ENCODE measurements at regions not wholly inside any gene's neighbourhood (a gene's known extent, or its start where the extent isn't known, plus 50 kb on each side); places are given as distances from the start of the nearest gene placed in this dataset.

DNA sequence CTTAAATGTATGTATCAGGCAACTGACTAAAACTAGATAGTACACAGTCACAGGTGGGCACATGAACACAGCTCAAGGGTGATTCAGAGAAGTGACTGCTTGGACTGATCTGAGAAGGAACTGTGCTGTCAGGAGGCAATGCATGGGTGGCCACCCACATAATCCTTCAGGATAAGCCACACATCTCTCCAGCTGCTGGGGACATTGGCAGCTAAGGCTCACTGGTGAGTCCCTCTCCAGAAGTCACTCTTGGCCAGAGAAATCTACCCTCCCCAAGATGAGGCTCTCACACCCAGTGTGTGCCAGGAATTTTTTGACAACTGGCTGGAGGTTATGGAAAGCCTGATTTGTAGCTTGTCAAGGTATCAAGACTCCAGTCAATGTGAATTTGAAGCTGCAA, 302.4 kb upstream of the NEBL start:
- Histone ChIP-seq H2AK5ac (ENCODE audit: low read depth, low read length) (no peak overlapping the region), H2BK5ac (ENCODE audit: low read length) (no peak overlapping the region), H3K23ac (ENCODE audit: low read depth, low read length, poor library complexity) (no peak overlapping the region)

GRCh38 chr10:21197838-21198237, 300.7 kb upstream of the NEBL start:
- Histone ChIP-seq H3K14ac (ENCODE audit: low read length) (no peak overlapping the region), H3K27ac (replicated peaks; ENCODE audit: low read length) (no peak overlapping the region), H2AFZ (ENCODE audit: low read length) (no peak overlapping the region), H3K79me1 (ENCODE audit: low read depth, low read length) (no peaks in the 10 kb centered on the region), H3K27me3 (ENCODE audit: control insufficient read depth in 3 of 3, insufficient read depth in 3 of 3, low read depth in 1 of 3, low read length in 3 of 3) (no peaks in the 10 kb centered on the region), H4K8ac (ENCODE audit: low read depth, low read length) (no peak overlapping the region), H3K23ac (ENCODE audit: low read depth, low read length, poor library complexity) (no peak overlapping the region), H3K4ac (ENCODE audit: low read length) (no peak overlapping the region), H3K4me1 (ENCODE audit: control insufficient read depth in 2 of 2, insufficient read depth in 1 of 2, low read depth in 1 of 2, low read length in 2 of 2) (no peaks in the 10 kb centered on the region), H4K91ac (ENCODE audit: low read depth, low read length, poor library complexity) (no peak overlapping the region), H3K9me3 (replicated peaks in 1 of 2; ENCODE audit: control insufficient read depth in 2 of 2, insufficient read depth in 1 of 2, low read depth in 1 of 2, low read length in 2 of 2) (peaks cover 5 to 10% of the 10 kb centered on the region in 2 donors), H2BK120ac (ENCODE audit: low read depth, low read length) (no peak overlapping the region), H3K9ac (ENCODE audit: low read depth, low read length, poor library complexity) (no peak overlapping the region), H2BK12ac (ENCODE audit: low read length) (no peak overlapping the region), H2BK15ac (ENCODE audit: low read length) (no peak overlapping the region), H3K4me3 (ENCODE audit: low read length in 2 of 2) (no peak overlapping the region), H2AK5ac (ENCODE audit: low read depth, low read length) (no peak overlapping the region), H2BK5ac (ENCODE audit: low read length) (no peak overlapping the region), H3K18ac (ENCODE audit: low read length) (no peak overlapping the region), H3K4me2 (ENCODE audit: insufficient read depth, low read length, poor library complexity, severe bottlenecking) (no peak overlapping the region), H3K36me3 (replicated peaks in 1 of 2; ENCODE audit: control insufficient read depth in 2 of 2, insufficient read depth in 2 of 2, low read length in 2 of 2) (no peaks in the 10 kb centered on the region)
- WGBS, 2 donors (ENCODE audit: extremely low coverage in 2 of 2, insufficient read length in 2 of 2, insufficient replicate concordance in 1 of 2): no CpG with 5 or more reads among the region's 3 CpGs
- no peak for DNase-seq (ENCODE audit: low spot score)

More for the DNA sequence above, 302.4 kb upstream of the NEBL start:
- Histone ChIP-seq H3K36me3 (replicated peaks in 1 of 2; ENCODE audit: control insufficient read depth in 2 of 2, insufficient read depth in 2 of 2, low read length in 2 of 2) (no peaks in the 10 kb centered on the region), H2BK120ac (ENCODE audit: low read depth, low read length) (no peak overlapping the region), H3K4me3 (ENCODE audit: low read length in 2 of 2) (no peak overlapping the region), H2BK12ac (ENCODE audit: low read length) (no peak overlapping the region), H3K4me2 (ENCODE audit: insufficient read depth, low read length, poor library complexity, severe bottlenecking) (no peak overlapping the region), H4K91ac (ENCODE audit: low read depth, low read length, poor library complexity) (no peak overlapping the region), H3K27ac (replicated peaks; ENCODE audit: low read length) (no peak overlapping the region), H3K4me1 (ENCODE audit: control insufficient read depth in 2 of 2, insufficient read depth in 1 of 2, low read depth in 1 of 2, low read length in 2 of 2) (no peaks in the 10 kb centered on the region), H3K4ac (ENCODE audit: low read length) (no peak overlapping the region), H3K79me1 (ENCODE audit: low read depth, low read length) (no peaks in the 10 kb centered on the region), H3K14ac (ENCODE audit: low read length) (no peak overlapping the region), H3K9me3 (replicated peaks in 1 of 2; ENCODE audit: control insufficient read depth in 2 of 2, insufficient read depth in 1 of 2, low read depth in 1 of 2, low read length in 2 of 2) (peaks cover 5 to 10% of the 10 kb centered on the region in 2 donors), H3K18ac (ENCODE audit: low read length) (no peak overlapping the region), H3K27me3 (ENCODE audit: control insufficient read depth in 3 of 3, insufficient read depth in 3 of 3, low read depth in 1 of 3, low read length in 3 of 3) (no peaks in the 10 kb centered on the region), H2AFZ (ENCODE audit: low read length) (no peak overlapping the region), H4K8ac (ENCODE audit: low read depth, low read length) (no peak overlapping the region), H2BK15ac (ENCODE audit: low read length) (no peak overlapping the region), H3K9ac (ENCODE audit: low read depth, low read length, poor library complexity) (no peak overlapping the region)
- no peak for DNase-seq (ENCODE audit: low spot score)

GRCh38 chr10:21196822-21197395, 299.8 kb upstream of the NEBL start:
- Histone ChIP-seq H2AFZ (ENCODE audit: low read length) (no peak overlapping the region), H2BK5ac (ENCODE audit: low read length) (no peak overlapping the region), H3K4me3 (ENCODE audit: low read length in 2 of 2) (no peak overlapping the region), H2BK12ac (ENCODE audit: low read length) (no peak overlapping the region), H3K4ac (ENCODE audit: low read length) (no peak overlapping the region), H3K79me1 (ENCODE audit: low read depth, low read length) (no peaks in the 10 kb centered on the region), H3K27ac (replicated peaks; ENCODE audit: low read length) (no peak overlapping the region), H3K27me3 (ENCODE audit: control insufficient read depth in 3 of 3, insufficient read depth in 3 of 3, low read depth in 1 of 3, low read length in 3 of 3) (no peaks in the 10 kb centered on the region), H2BK120ac (ENCODE audit: low read depth, low read length) (no peak overlapping the region), H2BK15ac (ENCODE audit: low read length) (no peak overlapping the region), H2AK5ac (ENCODE audit: low read depth, low read length) (no peak overlapping the region), H3K18ac (ENCODE audit: low read length) (no peak overlapping the region), H3K14ac (ENCODE audit: low read length) (no peak overlapping the region), H3K4me1 (ENCODE audit: control insufficient read depth in 2 of 2, insufficient read depth in 1 of 2, low read depth in 1 of 2, low read length in 2 of 2) (no peaks in the 10 kb centered on the region), H4K8ac (ENCODE audit: low read depth, low read length) (no peak overlapping the region), H3K36me3 (replicated peaks in 1 of 2; ENCODE audit: control insufficient read depth in 2 of 2, insufficient read depth in 2 of 2, low read length in 2 of 2) (no peaks in the 10 kb centered on the region), H4K91ac (ENCODE audit: low read depth, low read length, poor library complexity) (no peak overlapping the region), H3K9ac (ENCODE audit: low read depth, low read length, poor library complexity) (no peak overlapping the region), H3K4me2 (ENCODE audit: insufficient read depth, low read length, poor library complexity, severe bottlenecking) (no peak overlapping the region), H3K23ac (ENCODE audit: low read depth, low read length, poor library complexity) (no peak overlapping the region), H3K9me3 (replicated peaks in 1 of 2; ENCODE audit: control insufficient read depth in 2 of 2, insufficient read depth in 1 of 2, low read depth in 1 of 2, low read length in 2 of 2) (peaks cover 5 to 10% of the 10 kb centered on the region in 2 donors)
- no CpG with 5 or more reads among the region's 5 CpGs for WGBS, 2 donors (ENCODE audit: extremely low coverage in 2 of 2, insufficient read length in 2 of 2, insufficient replicate concordance in 1 of 2)
- DNase-seq (ENCODE audit: low spot score): no peak

DNA sequence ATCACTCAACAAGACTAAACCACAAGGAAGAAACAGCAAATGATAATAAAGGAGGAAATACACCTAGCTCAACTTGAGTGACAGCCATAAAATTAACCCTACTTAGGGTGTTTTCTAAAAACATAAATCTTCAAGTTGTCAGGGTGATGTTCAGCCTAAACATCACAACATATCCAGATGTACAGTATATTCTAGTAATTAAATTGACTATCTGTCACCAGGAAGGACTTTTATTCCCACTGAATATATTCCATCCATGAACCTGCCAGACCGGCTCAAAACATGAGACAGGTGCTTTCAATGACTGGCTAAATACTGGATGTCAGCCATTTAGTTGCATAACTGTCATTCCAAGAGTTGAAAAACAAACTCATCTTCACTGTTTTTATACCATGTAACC, 298.1 kb upstream of the NEBL start:
- Histone ChIP-seq H3K4me3 (ENCODE audit: low read length in 2 of 2) (no peak overlapping the region), H3K27ac (replicated peaks; ENCODE audit: low read length) (no peak overlapping the region)

More for the DNA sequence above, 298.1 kb upstream of the NEBL start:
- WGBS, 2 donors (ENCODE audit: extremely low coverage in 2 of 2, insufficient read length in 2 of 2, insufficient replicate concordance in 1 of 2): no CpG with 5 or more reads among the region's 1 CpG
- H2BK12ac ChIP-seq (ENCODE audit: low read length): no peak overlapping the region
- no peaks in the 10 kb centered on the region for H3K27me3 ChIP-seq (ENCODE audit: control insufficient read depth in 3 of 3, insufficient read depth in 3 of 3, low read depth in 1 of 3, low read length in 3 of 3)
- peaks cover 5 to 10% of the 10 kb centered on the region in 2 donors for H3K9me3 ChIP-seq (replicated peaks in 1 of 2; ENCODE audit: control insufficient read depth in 2 of 2, insufficient read depth in 1 of 2, low read depth in 1 of 2, low read length in 2 of 2)
- H3K9ac ChIP-seq (ENCODE audit: low read depth, low read length, poor library complexity): no peak overlapping the region
- no peak overlapping the region for H4K91ac ChIP-seq (ENCODE audit: low read depth, low read length, poor library complexity)
- no peak overlapping the region for H2AFZ ChIP-seq (ENCODE audit: low read length)
- H3K14ac ChIP-seq (ENCODE audit: low read length): no peak overlapping the region
- no peak overlapping the region for H2BK120ac ChIP-seq (ENCODE audit: low read depth, low read length)
- no peak overlapping the region for H3K4ac ChIP-seq (ENCODE audit: low read length)
- H3K18ac ChIP-seq (ENCODE audit: low read length): no peak overlapping the region
- H2AK5ac ChIP-seq (ENCODE audit: low read depth, low read length): no peak overlapping the region
- H3K23ac ChIP-seq (ENCODE audit: low read depth, low read length, poor library complexity): no peak overlapping the region
- no peak overlapping the region for H3K4me2 ChIP-seq (ENCODE audit: insufficient read depth, low read length, poor library complexity, severe bottlenecking)
- H2BK15ac ChIP-seq (ENCODE audit: low read length): no peak overlapping the region
- H3K79me1 ChIP-seq (ENCODE audit: low read depth, low read length): no peaks in the 10 kb centered on the region
- H3K4me1 ChIP-seq (ENCODE audit: control insufficient read depth in 2 of 2, insufficient read depth in 1 of 2, low read depth in 1 of 2, low read length in 2 of 2): no peaks in the 10 kb centered on the region
- no peak overlapping the region for H4K8ac ChIP-seq (ENCODE audit: low read depth, low read length)
- no peak overlapping the region for H2BK5ac ChIP-seq (ENCODE audit: low read length)
- no peaks in the 10 kb centered on the region for H3K36me3 ChIP-seq (replicated peaks in 1 of 2; ENCODE audit: control insufficient read depth in 2 of 2, insufficient read depth in 2 of 2, low read length in 2 of 2)
- DNase-seq (ENCODE audit: low spot score): no peak

Measured in neuronal stem cell (in vitro differentiated cells).